Smooth muscle cell (in vitro differentiated cells): ENCODE measurements at regions not wholly inside any gene's neighbourhood (a gene's known extent, or its start where the extent isn't known, plus 50 kb on each side); places are given as distances from the start of the nearest gene placed in this dataset.

ENCODE experiments used
- DNase-seq: peaks from one replicate; lab custom pipeline; 2025; ENCODE audit not compliant: unreplicated experiment; lab: John Stamatoyannopoulos, UW
- H2AFZ ChIP-seq: fragments of 200-600 bp; sonication (generic); 2 replicates; pipeline ENCODE4 v1.6.0; 2016; ENCODE audit warnings: antibody characterized with exemption, low read depth, mild to moderate bottlenecking
- H3F3A ChIP-seq: fragments of 200-600 bp; sonication (generic); 2 replicates; pipeline ENCODE4 v1.6.0; 2017; ENCODE audit warnings: antibody characterized with exemption, low read depth
- H3K27ac ChIP-seq: fragments of 200-600 bp; sonication (generic); 2 replicates; pipeline ENCODE4 v1.5.1; 2016; ENCODE audit warnings: low read depth, mild to moderate bottlenecking
- H3K27me3 ChIP-seq: fragments of 200-600 bp; sonication (generic); 2 replicates; pipeline ENCODE4 v1.6.1; 2016; ENCODE audit warnings: low read depth, mild to moderate bottlenecking
- H3K36me3 ChIP-seq: fragments of 200-600 bp; sonication (generic); 2 replicates; pipeline ENCODE4 v1.5.1; 2016; ENCODE audit warnings: low read depth
- H3K4me1 ChIP-seq: fragments of 200-600 bp; sonication (generic); 2 replicates; pipeline ENCODE4 v1.5.1; 2016; ENCODE audit warnings: low read depth
- H3K4me2 ChIP-seq: fragments of 200-600 bp; sonication (generic); 2 replicates; pipeline ENCODE4 v1.6.0; 2016; ENCODE audit warnings: mild to moderate bottlenecking
- H3K4me3 ChIP-seq: fragments of 200-600 bp; sonication (generic); 2 replicates; pipeline ENCODE4 v1.5.1; 2016; ENCODE audit warnings: mild to moderate bottlenecking
- H3K79me2 ChIP-seq: fragments of 200-600 bp; sonication (generic); 2 replicates; pipeline ENCODE4 v1.6.0; 2016; ENCODE audit warnings: low read depth, mild to moderate bottlenecking
- H3K9ac ChIP-seq: fragments of 200-600 bp; sonication (generic); 2 replicates; pipeline ENCODE4 v1.6.0; 2016; ENCODE audit warnings: low read depth
- H3K9me3 ChIP-seq: fragments of 200-600 bp; sonication (generic); replicated peaks from 2 replicates; pipeline ENCODE4 v1.5.1; 2016; ENCODE audit warnings: low read depth
- H4K20me1 ChIP-seq: fragments of 200-600 bp; sonication (generic); 2 replicates; pipeline ENCODE4 v1.6.0; 2016; ENCODE audit warnings: low read depth
- WGBS: methylation state at CpG from one replicate; pipeline ENCODE4 v1.1.7; 2016; ENCODE audit warnings: low lambda C conversion rate; 5-methylcytosine and 5-hydroxymethylcytosine counted together
- TF ChIP-seq, protein P1 (sequence below): fragments of 200-600 bp; sonication (generic); IDR thresholded peaks from 2 replicates; pipeline ENCODE4 v1.5.1; 2017; ENCODE audit warnings: borderline replicate concordance, mild to moderate bottlenecking, antibody characterized with exemption; ENCODE audit not compliant: insufficient read depth, poor library complexity, severe bottlenecking

DNA sequence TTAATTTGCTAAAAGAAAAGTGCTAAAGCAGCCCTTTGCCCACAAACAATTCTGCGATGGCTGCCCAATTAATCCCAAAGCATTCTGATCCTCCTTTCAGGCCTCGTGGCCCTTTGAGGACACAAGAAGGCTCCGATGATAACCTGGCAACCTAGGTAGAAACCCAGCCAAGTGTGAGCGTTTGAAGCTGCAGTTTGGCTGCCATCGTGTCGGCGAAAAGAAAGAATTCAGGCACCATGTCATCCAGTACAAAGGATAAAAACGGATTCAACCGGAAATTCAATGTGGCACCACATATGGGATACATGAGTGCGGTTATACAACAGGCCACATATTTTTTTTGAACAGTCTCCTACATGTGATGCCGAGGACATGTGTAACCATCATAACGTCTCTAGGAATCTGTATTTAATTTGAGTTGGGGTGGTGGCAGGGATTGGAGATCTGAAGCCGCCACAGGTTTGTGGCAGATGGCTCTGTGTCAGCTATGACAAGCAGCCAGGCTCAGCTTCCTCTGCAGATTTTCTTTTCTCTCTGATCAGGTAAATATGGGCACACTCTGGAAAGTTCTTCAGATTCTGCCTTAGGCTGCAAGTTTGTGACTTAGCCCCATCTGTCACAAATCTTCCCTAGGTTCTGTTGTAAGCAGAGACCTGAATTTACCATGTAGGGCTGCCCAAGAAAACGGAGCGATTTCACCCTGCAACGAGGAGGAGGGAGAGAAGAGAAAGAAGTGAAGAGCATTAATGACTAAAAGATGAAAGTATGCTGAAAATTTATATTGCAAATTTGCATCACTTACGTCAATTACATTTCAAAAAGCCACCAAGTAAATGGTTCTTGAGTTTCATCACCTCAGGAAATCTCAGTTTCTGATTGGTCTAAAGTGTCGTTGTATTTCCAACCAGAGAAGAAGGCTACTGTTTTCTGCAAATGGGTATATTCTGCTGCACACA lies 573.2 kb downstream of the ZEB2 start:
- H3K4me2 ChIP-seq, result no peak overlapping the region
- no peak overlapping the region for H3K27ac ChIP-seq
- H2AFZ ChIP-seq, result no peak overlapping the region
- no peaks in the 10 kb centered on the region for H3F3A ChIP-seq
- H3K36me3 ChIP-seq, result no peaks in the 10 kb centered on the region
- H3K79me2 ChIP-seq, result no peaks in the 10 kb centered on the region
- H3K4me1 ChIP-seq, result peaks cover 11% of the 10 kb centered on the region
- DNase-seq, result no peak
- 97% methylated on average over 18 of the region's 18 CpGs for WGBS
- no peak overlapping the region for H3K4me3 ChIP-seq
- no peaks in the 10 kb centered on the region for H3K27me3 ChIP-seq
- H3K9me3 ChIP-seq, result no peaks in the 10 kb centered on the region
- TF ChIP-seq, protein P1, sequence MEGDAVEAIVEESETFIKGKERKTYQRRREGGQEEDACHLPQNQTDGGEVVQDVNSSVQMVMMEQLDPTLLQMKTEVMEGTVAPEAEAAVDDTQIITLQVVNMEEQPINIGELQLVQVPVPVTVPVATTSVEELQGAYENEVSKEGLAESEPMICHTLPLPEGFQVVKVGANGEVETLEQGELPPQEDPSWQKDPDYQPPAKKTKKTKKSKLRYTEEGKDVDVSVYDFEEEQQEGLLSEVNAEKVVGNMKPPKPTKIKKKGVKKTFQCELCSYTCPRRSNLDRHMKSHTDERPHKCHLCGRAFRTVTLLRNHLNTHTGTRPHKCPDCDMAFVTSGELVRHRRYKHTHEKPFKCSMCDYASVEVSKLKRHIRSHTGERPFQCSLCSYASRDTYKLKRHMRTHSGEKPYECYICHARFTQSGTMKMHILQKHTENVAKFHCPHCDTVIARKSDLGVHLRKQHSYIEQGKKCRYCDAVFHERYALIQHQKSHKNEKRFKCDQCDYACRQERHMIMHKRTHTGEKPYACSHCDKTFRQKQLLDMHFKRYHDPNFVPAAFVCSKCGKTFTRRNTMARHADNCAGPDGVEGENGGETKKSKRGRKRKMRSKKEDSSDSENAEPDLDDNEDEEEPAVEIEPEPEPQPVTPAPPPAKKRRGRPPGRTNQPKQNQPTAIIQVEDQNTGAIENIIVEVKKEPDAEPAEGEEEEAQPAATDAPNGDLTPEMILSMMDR, result no peak
- H4K20me1 ChIP-seq, result no peaks in the 10 kb centered on the region
- H3K9ac ChIP-seq, result no peak overlapping the region

DNA sequence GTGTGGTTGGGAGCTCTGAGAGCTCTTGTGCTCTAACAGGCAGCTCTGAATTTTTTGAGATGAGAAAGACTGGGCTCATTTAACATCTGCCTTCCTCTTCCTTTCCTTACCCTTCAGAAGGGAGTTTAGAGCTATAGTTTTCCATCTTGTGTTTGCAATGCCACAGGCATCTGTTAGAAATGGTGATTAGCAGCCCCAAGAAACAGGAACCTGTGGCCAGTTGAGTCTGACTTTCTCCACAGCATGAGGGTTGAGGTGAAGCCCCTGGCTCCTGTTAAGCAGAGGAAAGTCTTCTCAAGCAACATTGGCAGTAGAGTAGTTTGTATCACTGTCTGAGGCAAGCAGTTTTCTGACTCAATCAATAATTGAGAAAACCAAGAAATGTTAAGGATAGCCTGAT lies 577.4 kb downstream of the ZEB2 start:
- Histone ChIP-seq H3K9ac (no peak overlapping the region), H3K4me3 (no peak overlapping the region), H2AFZ (no peak overlapping the region), H3K79me2 (no peaks in the 10 kb centered on the region), H3K27me3 (peaks cover 5% of the 10 kb centered on the region), H3K9me3 (no peaks in the 10 kb centered on the region), H3K36me3 (no peaks in the 10 kb centered on the region), H3F3A (no peaks in the 10 kb centered on the region), H3K27ac (no peak overlapping the region), H3K4me2 (no peak overlapping the region), H3K4me1 (peaks cover 30% of the 10 kb centered on the region), H4K20me1 (no peaks in the 10 kb centered on the region)
- TF ChIP-seq, protein P1, result no peak
- DNase-seq, result no peak

DNA sequence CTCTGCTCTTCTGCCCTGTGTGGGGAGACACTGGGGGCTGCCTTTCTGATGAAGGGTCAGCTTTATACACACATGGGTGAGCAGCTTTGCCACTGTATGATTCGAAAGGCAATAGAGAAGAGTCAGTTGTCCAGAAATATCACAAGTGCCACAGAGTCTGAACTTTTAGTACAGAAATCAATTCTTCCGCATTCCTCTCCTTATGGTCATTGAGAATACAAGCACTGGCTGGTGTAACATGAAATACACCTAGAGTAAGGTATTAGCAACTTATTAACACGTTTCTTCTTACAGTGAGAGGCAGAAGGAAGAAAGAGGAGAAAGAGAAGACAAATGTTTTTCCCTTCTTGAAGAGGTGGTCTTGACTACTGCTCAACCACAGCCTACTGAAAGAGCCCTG lies 579.2 kb downstream of the ZEB2 start:
- no peak overlapping the region for H3K4me2 ChIP-seq
- H3K27ac ChIP-seq, result no peak overlapping the region
- H3K36me3 ChIP-seq, result no peaks in the 10 kb centered on the region
- H2AFZ ChIP-seq, result no peak overlapping the region
- peaks cover 5% of the 10 kb centered on the region for H3K27me3 ChIP-seq
- peaks cover 36% of the 10 kb centered on the region for H3K4me1 ChIP-seq
- no peaks in the 10 kb centered on the region for H3K9me3 ChIP-seq
- WGBS, result 96% methylated on average over 3 of the region's 3 CpGs
- TF ChIP-seq, protein P1, result no peak
- no peak for DNase-seq
- no peak overlapping the region for H3K4me3 ChIP-seq
- no peaks in the 10 kb centered on the region for H3F3A ChIP-seq
- no peak overlapping the region for H3K9ac ChIP-seq
- no peaks in the 10 kb centered on the region for H4K20me1 ChIP-seq
- H3K79me2 ChIP-seq, result no peaks in the 10 kb centered on the region
